Ascending aorta (tissue), 2 donors: ENCODE measurements at regions not wholly inside any gene's neighbourhood (a gene's known extent, or its start where the extent isn't known, plus 50 kb on each side); places are given as distances from the start of the nearest gene placed in this dataset.

Experiments used
- DNase-seq, 2 donors: peaks; one replicate each; pipeline ENCODE4 v3.0.0-alpha.2; 2019; ENCODE audit warnings: low spot score in 2 of 2
- H3K27ac ChIP-seq, 2 donors: fragments of 200-600 bp; sonication (generic); one replicate each; pipeline ENCODE4 v1.5.1; 2016 to 2017; ENCODE audit warnings: mild to moderate bottlenecking in 1 of 2
- H3K27me3 ChIP-seq: fragments of 200-600 bp; sonication (generic); one replicate; pipeline ENCODE4 v1.5.1; 2017
- H3K36me3 ChIP-seq, 2 donors: fragments of 200-600 bp; sonication (generic); one replicate each; pipeline ENCODE4 v1.5.1; 2016
- H3K4me1 ChIP-seq, 2 donors: fragments of 200-600 bp; sonication (generic); one replicate each; pipeline ENCODE4 v1.5.1; 2016 to 2017; ENCODE audit warnings: mild to moderate bottlenecking in 1 of 2
- H3K4me3 ChIP-seq, 2 donors: fragments of 200-600 bp; sonication (generic); one replicate each; pipeline ENCODE4 v1.5.1; 2016 to 2017; ENCODE audit warnings: mild to moderate bottlenecking in 1 of 2
- H3K9me3 ChIP-seq, 2 donors: fragments of 200-600 bp; sonication (generic); one replicate each; pipeline ENCODE4 v1.5.1; 2016
- intact Hi-C: fragments of 100-400 bp; cut with DNase I; formaldehyde crosslinking; loops from one replicate; pipeline ENCODE4 v1.15.1; 2023
- TF ChIP-seq, protein P1 (sequence below), 3 experiments: fragments of 200-600 bp in 2 of 3; fragments of 450-650 bp in 1 of 3; sonication (generic) in 2 of 3; IDR thresholded peaks; one replicate each; pipeline ENCODE4 v1.5.1; 2016 to 2019; ENCODE audit warnings: antibody characterized with exemption in 3 of 3, mild to moderate bottlenecking in 1 of 3, moderate library complexity in 1 of 3

DNA sequence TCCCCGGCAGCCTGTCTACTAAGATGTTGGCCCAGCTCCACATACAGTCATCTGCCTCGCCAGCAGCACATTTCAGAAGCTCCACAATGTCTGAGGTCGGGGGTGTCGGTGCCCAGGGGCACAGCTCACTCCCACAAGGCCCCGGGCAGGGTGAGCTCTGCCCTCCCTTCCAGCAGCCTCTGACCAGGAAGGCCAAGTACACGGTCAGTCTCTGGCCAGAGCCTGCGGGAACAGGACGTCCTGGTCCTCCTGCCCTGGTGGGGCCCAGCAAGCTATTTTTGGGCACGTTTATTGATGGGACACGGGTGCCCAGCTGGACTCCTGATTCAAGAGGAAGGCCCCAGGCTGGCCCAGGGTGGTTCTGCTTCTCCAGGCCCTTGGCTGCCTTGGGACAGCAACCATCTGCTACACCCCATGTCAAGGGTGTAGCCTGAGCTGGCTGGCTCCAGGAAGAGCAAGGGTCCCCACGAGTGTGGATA is 114.9 kb upstream of the PTPN1 start:
- no peaks in the 10 kb centered on the region for H3K36me3 ChIP-seq
- H3K4me3 ChIP-seq: no peak overlapping the region
- DNase-seq: peak; percentile 93 to 98
- H3K4me1 ChIP-seq: peaks cover 30 to 56% of the 10 kb centered on the region in 2 donors
- peak overlapping the region; percentile 90 to 97 for H3K27ac ChIP-seq
- H3K9me3 ChIP-seq: no peaks in the 10 kb centered on the region
- intact Hi-C loops: loop anchor here (1.0 kb wide), 2 partner anchors 20 to 203 kb away; no protein-coding TSS in a partner anchor
- H3K27me3 ChIP-seq: no peaks in the 10 kb centered on the region
- TF ChIP-seq, protein P1, sequence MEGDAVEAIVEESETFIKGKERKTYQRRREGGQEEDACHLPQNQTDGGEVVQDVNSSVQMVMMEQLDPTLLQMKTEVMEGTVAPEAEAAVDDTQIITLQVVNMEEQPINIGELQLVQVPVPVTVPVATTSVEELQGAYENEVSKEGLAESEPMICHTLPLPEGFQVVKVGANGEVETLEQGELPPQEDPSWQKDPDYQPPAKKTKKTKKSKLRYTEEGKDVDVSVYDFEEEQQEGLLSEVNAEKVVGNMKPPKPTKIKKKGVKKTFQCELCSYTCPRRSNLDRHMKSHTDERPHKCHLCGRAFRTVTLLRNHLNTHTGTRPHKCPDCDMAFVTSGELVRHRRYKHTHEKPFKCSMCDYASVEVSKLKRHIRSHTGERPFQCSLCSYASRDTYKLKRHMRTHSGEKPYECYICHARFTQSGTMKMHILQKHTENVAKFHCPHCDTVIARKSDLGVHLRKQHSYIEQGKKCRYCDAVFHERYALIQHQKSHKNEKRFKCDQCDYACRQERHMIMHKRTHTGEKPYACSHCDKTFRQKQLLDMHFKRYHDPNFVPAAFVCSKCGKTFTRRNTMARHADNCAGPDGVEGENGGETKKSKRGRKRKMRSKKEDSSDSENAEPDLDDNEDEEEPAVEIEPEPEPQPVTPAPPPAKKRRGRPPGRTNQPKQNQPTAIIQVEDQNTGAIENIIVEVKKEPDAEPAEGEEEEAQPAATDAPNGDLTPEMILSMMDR (IDR thresholded peaks at IDR 0.05): no peak

DNA sequence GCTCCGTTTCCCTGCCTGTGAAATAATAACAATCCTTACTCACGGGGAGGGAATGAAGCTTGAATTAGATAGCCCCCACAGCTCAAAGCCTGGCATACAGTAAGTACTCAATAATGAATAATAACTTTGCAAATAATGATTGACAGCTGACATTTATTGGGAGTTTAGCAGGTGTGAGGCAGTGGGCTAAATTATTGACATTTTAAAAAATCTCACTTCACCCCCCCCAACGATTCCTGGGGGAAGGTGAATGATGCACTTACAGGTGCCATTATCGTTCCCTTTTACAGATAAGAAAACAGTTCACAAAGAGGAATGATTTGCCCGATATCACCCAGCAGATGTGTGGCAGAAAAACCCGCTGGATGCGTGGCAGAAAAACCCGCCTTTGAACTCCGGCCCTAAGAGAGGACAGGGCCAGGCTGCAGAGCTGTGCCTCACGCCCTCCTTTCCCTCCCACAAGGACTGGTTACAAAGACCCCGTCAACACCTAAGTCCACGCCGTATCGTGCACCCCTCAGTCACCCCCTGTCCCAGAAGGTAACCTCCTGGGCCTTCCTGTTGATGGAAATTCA is 114.2 kb upstream of the PTPN1 start:
- Histone ChIP-seq H3K27ac (peak overlapping the region; percentile 90 to 97), H3K9me3 (no peaks in the 10 kb centered on the region), H3K4me3 (no peak overlapping the region), H3K27me3 (no peaks in the 10 kb centered on the region), H3K36me3 (no peaks in the 10 kb centered on the region), H3K4me1 (peaks cover 31 to 56% of the 10 kb centered on the region in 2 donors)
- TF ChIP-seq, protein P1 (IDR thresholded peaks at IDR 0.05): no peak
- intact Hi-C loops: loop anchor here (1.0 kb wide), 2 partner anchors 19 to 204 kb away; no protein-coding TSS in a partner anchor
- no peak for DNase-seq

DNA sequence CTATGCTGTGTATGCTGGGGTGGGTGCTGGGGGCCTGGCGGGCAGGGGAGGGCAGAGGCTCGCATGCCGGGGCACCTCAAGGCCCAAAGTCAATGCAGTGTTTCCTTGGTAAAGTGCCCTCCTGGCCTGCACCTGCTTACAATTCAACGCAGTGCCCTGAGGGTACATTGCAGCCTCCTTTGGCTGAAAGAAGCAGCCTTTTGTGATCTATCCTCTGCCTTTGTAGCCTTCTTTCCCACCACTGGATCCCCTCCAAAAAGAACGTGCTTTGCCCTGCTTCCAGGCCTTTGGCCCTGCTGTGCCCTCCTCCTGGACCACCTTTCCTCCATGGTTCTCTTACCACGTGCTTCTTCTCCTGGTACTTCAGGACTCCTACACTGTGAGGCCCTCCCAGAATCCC is 113.6 kb upstream of the PTPN1 start:
- Histone ChIP-seq H3K9me3 (no peaks in the 10 kb centered on the region), H3K36me3 (no peaks in the 10 kb centered on the region), H3K27me3 (no peaks in the 10 kb centered on the region), H3K4me3 (no peak overlapping the region), H3K27ac (peak overlapping the region; percentile 90 to 97), H3K4me1 (peaks cover 31 to 56% of the 10 kb centered on the region in 2 donors)
- TF ChIP-seq, protein P1 (IDR thresholded peaks at IDR 0.05): no peak
- DNase-seq: no peak
- intact Hi-C loops: no loop called here

DNA sequence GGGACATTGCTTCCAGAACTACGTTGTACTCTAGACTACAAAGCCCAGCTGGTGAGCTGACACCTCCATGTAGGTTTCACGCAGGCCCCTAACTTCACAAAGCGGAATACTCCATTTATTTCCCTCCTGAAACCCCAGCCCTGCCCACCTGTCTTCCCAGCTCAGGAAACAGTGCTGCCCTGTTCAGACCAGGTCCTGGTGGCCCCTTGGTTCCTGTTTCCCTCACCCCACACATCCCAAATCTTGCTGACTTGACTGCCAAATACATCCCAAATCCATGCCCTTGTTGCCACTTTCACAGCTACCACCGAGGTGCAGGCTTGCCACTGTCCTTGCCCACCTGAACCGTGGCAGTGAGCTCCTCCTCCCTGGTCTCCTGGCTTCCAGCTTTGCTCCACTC is 113.1 kb upstream of the PTPN1 start:
- intact Hi-C loops: no loop called here
- Histone ChIP-seq H3K36me3 (no peaks in the 10 kb centered on the region), H3K9me3 (no peaks in the 10 kb centered on the region), H3K27ac (peak overlapping the region; percentile 90 to 97), H3K4me3 (no peak overlapping the region), H3K4me1 (peaks cover 31 to 56% of the 10 kb centered on the region in 2 donors), H3K27me3 (no peaks in the 10 kb centered on the region)
- TF ChIP-seq, protein P1 (IDR thresholded peaks at IDR 0.05): no peak
- DNase-seq: no peak

DNA sequence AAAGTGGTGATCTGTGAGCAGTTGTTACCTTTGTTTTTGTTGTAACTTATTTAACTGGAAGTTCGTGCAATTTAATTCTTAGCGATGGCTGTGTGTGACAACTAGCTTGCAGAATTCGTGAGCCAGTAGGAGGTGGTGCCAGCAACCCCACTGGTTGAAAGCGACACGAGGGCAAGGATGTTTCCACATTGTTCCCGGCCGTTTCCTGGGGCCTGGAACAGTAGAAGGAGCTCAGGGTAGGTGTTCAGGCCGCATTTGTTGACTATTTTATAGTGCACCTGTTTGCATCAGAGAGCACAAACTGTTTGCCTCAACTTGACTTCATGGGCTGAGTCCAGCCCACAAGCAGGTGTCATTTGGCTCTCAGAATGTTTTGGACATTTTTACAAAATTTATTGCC is 112.1 kb upstream of the PTPN1 start:
- Histone ChIP-seq H3K27ac (peak overlapping the region; percentile 90 to 97), H3K27me3 (no peaks in the 10 kb centered on the region), H3K4me3 (no peak overlapping the region), H3K4me1 (peaks cover 32 to 60% of the 10 kb centered on the region in 2 donors), H3K36me3 (no peaks in the 10 kb centered on the region), H3K9me3 (no peaks in the 10 kb centered on the region)
- intact Hi-C loops: loop anchor here (2.0 kb wide), 1 partner anchor 89 kb away; no protein-coding TSS in a partner anchor
- DNase-seq: no peak
- TF ChIP-seq, protein P1 (IDR thresholded peaks at IDR 0.05): no peak
